ENCODE measurements at regions not wholly inside any gene's neighbourhood (a gene's known extent, or its start where the extent isn't known, plus 50 kb on each side); places are given as distances from the start of the nearest gene placed in this dataset.

GRCh38 chr6:156061465-156061864 is 605.8 kb upstream of the NOX3 start:
- no peaks in the 10 kb centered on the region for H3K36me3 ChIP-seq (ENCODE audit: control insufficient read depth, insufficient read depth, low read length)
- H3K79me1 ChIP-seq (ENCODE audit: low read depth in 1 of 2, low read length in 2 of 2), result no peaks in the 10 kb centered on the region
- H3K9me1 ChIP-seq (ENCODE audit: insufficient read depth, low read length), result no peaks in the 10 kb centered on the region
- no peak overlapping the region for H3K4me3 ChIP-seq (ENCODE audit: insufficient read depth, low read depth, low read length)
- no peak overlapping the region for H2BK20ac ChIP-seq (ENCODE audit: low read depth, low read length)
- H3K56ac ChIP-seq (ENCODE audit: extremely low read depth, insufficient read depth, low read length), result no peak overlapping the region
- ChIA-PET CTCF (no interaction called here), POLR2A (ENCODE audit: unreplicated experiment) (no interaction called here)
- no peak overlapping the region for H3K27ac ChIP-seq (ENCODE audit: insufficient read depth, low read length)
- H2BK5ac ChIP-seq (ENCODE audit: low read depth, low read length, poor library complexity, severe bottlenecking), result no peak overlapping the region
- WGBS, 2 experiments (ENCODE audit: extremely low coverage in 2 of 2, insufficient read length in 1 of 2), result 47% methylated on average over 3 of the region's 6 CpGs; no CpG with 5 or more reads in 1 of the 2 experiments
- TF ChIP-seq MAZ (IDR thresholded peaks at IDR 0.05; ENCODE audit: borderline replicate concordance, low read depth, low read length), result no peak
- no peak for TF ChIP-seq POLR2A (IDR thresholded peaks at IDR 0.05; ENCODE audit: low read depth, low read length)
- TF ChIP-seq RFX5 (IDR thresholded peaks at IDR 0.05; ENCODE audit: low read depth, low read length), result no peak
- no peak for TF ChIP-seq FOS (IDR thresholded peaks at IDR 0.05; ENCODE audit: low read depth, low read length)
- TF ChIP-seq CHD1 (IDR thresholded peaks at IDR 0.05; ENCODE audit: low read depth, low read length), result no peak
- no peak for TF ChIP-seq RAD21 (IDR thresholded peaks at IDR 0.05; ENCODE audit: low read length)
- TF ChIP-seq USF2 (IDR thresholded peaks at IDR 0.05; ENCODE audit: low read depth, low read length), result no peak
- no peak for TF ChIP-seq BHLHE40 (IDR thresholded peaks at IDR 0.05; ENCODE audit: low read depth, low read length)
- TF ChIP-seq ELK1 (IDR thresholded peaks at IDR 0.05; ENCODE audit: borderline replicate concordance, low read depth, low read length), result no peak
- no peak for TF ChIP-seq MAFK (IDR thresholded peaks at IDR 0.05; ENCODE audit: low read depth, low read length)
- DNase-seq (no peak), ATAC-seq (ENCODE audit: low read depth) (no peak)
- no peak overlapping the region for H3K23ac ChIP-seq (ENCODE audit: low read depth, low read length)
- no TSS peak for BruUV-seq (replicated peaks)
- no peaks in the 10 kb centered on the region for H3K9me3 ChIP-seq (ENCODE audit: control insufficient read depth, insufficient read depth, low read length)
- H4K91ac ChIP-seq (ENCODE audit: insufficient read depth, low read depth, low read length), result no peak overlapping the region
- no peak overlapping the region for H3K18ac ChIP-seq (ENCODE audit: low read depth, low read length)
- no peak overlapping the region for H3K14ac ChIP-seq (replicated peaks; ENCODE audit: low read depth, low read length)
- intact Hi-C loops (cut with micrococcal nuclease), result no loop called here
- H3K9ac ChIP-seq (ENCODE audit: low read depth, low read length), result no peak overlapping the region
- no peak overlapping the region for H3K4me2 ChIP-seq (ENCODE audit: low read depth, low read length)
- H2AK5ac ChIP-seq (ENCODE audit: low read depth, low read length), result no peak overlapping the region
- H4K8ac ChIP-seq (ENCODE audit: low read depth in 2 of 2, low read length in 2 of 2), result no peak overlapping the region
- H2AK9ac ChIP-seq (replicated peaks; ENCODE audit: low read depth, low read length, poor library complexity), result no peak overlapping the region
- in situ Hi-C loops (cut with MboI; ENCODE audit: low sequenced_read_pairs), result no loop called here
- H2AFZ ChIP-seq (replicated peaks; ENCODE audit: low read length, poor library complexity), result no peak overlapping the region
- dilution Hi-C loops (cut with HindIII; ENCODE audit: low sequenced_read_pairs, unreplicated experiment), result no loop called here
- H4K20me1 ChIP-seq (ENCODE audit: insufficient read depth, low read length), result no peaks in the 10 kb centered on the region
- no peak overlapping the region for H2BK15ac ChIP-seq (ENCODE audit: low read depth, low read length)
- H2BK120ac ChIP-seq (ENCODE audit: low read depth, low read length), result no peak overlapping the region
- H3K4ac ChIP-seq (ENCODE audit: low read depth, low read length), result no peak overlapping the region
- no peaks in the 10 kb centered on the region for H3K27me3 ChIP-seq (ENCODE audit: control insufficient read depth, insufficient read depth, low read length)
- no peaks in the 10 kb centered on the region for H3K4me1 ChIP-seq (ENCODE audit: control insufficient read depth, insufficient read depth, low read length)
- H4K5ac ChIP-seq (ENCODE audit: low read depth, low read length), result no peak overlapping the region
